ENCODE measurements at regions not wholly inside any gene's neighbourhood (a gene's known extent, or its start where the extent isn't known, plus 50 kb on each side); places are given as distances from the start of the nearest gene placed in this dataset.

DNA sequence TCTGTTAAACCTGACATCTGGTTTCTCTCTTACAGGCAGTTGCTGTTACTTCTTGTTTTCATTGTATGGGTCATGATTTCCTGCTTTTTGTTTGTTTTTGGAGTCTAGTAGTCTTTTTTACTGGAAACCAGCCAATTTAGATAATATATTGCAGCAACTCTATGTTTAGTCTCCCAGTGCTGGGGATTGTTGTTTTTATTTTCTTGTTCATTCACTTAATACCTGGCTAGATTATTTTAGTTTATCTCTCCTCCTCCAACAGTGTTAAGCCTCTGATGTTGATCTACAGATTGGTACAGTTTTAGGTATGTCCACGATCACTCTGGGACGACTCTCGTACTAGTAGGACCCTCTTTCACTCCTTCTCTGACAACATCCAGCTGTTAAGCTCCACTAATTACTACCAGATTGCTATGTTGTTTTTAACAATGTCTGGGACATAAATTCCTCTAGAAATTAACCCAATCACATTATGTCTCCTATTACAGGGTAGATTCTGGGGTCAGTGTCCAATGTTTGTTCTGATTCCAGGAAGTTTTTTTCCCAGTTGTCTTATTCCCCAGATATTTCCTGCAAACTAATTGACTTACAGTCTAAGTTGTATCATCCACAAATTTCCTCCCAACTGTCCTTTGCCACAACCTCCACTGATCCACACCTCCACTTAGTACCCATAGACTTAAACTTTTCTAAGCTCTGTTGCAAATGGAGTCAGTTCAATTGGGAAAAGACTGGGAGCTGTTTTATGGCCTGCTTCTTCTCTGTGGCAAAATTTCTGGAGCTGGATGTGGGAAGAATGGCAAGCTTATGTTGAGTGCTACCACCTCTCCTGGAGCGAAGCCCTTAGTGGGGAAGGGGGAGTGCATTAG, 1280.6 kb upstream of the CNTN5 start:
- Histone ChIP-seq H4K91ac (ENCODE audit: insufficient read length, low read depth, low read length) (no peak overlapping the region), H3K56ac (ENCODE audit: insufficient read length, low read depth, low read length) (no peak overlapping the region), H3K23me2 (ENCODE audit: insufficient read length, low read depth, low read length, poor library complexity, severe bottlenecking) (no peaks in the 10 kb centered on the region), H2BK120ac (ENCODE audit: low read depth, low read length, poor library complexity, severe bottlenecking) (no peak overlapping the region), H2BK5ac (ENCODE audit: insufficient read length, low read length) (no peak overlapping the region), H3K4me2 (ENCODE audit: insufficient read depth, insufficient read length, low read length) (no peak overlapping the region), H2AFZ (ENCODE audit: low read length) (peak overlapping the region; percentile 6), H3K4ac (ENCODE audit: low read depth, low read length) (no peak overlapping the region), H3K79me2 (ENCODE audit: insufficient read depth, low read length) (no peaks in the 10 kb centered on the region), H3T11ph (ENCODE audit: low read length) (no peak overlapping the region), H3K9me3 (ENCODE audit: control insufficient read depth, low read depth, low read length) (no peaks in the 10 kb centered on the region), H3K79me1 (ENCODE audit: insufficient read depth, low read depth, low read length, poor library complexity, severe bottlenecking) (no peaks in the 10 kb centered on the region), H2AK5ac (ENCODE audit: insufficient read length, low read length) (no peak overlapping the region), H2BK15ac (ENCODE audit: low read depth, low read length) (no peak overlapping the region), H3K23ac (ENCODE audit: insufficient read length, low read depth, low read length) (no peak overlapping the region), H4K5ac (ENCODE audit: insufficient read length, low read depth, low read length) (no peak overlapping the region), H2BK12ac (ENCODE audit: insufficient read length, low read depth, low read length) (no peak overlapping the region), H3K4me1 (ENCODE audit: insufficient read depth, low read length) (no peaks in the 10 kb centered on the region), H3K27me3 (ENCODE audit: insufficient read depth, low read length) (no peaks in the 10 kb centered on the region), H2BK20ac (ENCODE audit: low read depth, low read length, poor library complexity, severe bottlenecking) (no peak overlapping the region), H3K27ac (ENCODE audit: insufficient read length, low read depth, low read length) (no peak overlapping the region), H3K18ac (ENCODE audit: insufficient read length, low read depth, low read length) (no peak overlapping the region), H3K9ac (ENCODE audit: extremely low read depth, insufficient read length, low read length) (no peak overlapping the region), H4K8ac (replicated peaks; ENCODE audit: insufficient read length, low read depth, low read length) (no peak overlapping the region), H3K14ac (ENCODE audit: insufficient read depth, low read length) (no peak overlapping the region), H4K20me1 (ENCODE audit: control insufficient read depth, insufficient read depth, insufficient read length) (no peaks in the 10 kb centered on the region)
- no CpG with 5 or more reads among the region's 4 CpGs for WGBS (ENCODE audit: extremely low coverage, insufficient read length, low lambda C conversion rate)
- Mint-ChIP-seq H3K9me3 (peaks cover 22 to 23% of the 10 kb centered on the region in 2 experiments; a peak in 4 of 5 replicates), H3K4me3 (no peak overlapping the region), H3K27me3 (ENCODE audit: low read depth) (no peaks in the 10 kb centered on the region), H3K27ac (no peak overlapping the region), H3K36me3 (ENCODE audit: insufficient read depth in 1 of 3, low read depth in 3 of 3) (peaks cover 10 to 35% (median 27%) of the 10 kb centered on the region in 3 experiments), H3K4me1 (no peaks in the 10 kb centered on the region)
- TF ChIP-seq, protein P1, sequence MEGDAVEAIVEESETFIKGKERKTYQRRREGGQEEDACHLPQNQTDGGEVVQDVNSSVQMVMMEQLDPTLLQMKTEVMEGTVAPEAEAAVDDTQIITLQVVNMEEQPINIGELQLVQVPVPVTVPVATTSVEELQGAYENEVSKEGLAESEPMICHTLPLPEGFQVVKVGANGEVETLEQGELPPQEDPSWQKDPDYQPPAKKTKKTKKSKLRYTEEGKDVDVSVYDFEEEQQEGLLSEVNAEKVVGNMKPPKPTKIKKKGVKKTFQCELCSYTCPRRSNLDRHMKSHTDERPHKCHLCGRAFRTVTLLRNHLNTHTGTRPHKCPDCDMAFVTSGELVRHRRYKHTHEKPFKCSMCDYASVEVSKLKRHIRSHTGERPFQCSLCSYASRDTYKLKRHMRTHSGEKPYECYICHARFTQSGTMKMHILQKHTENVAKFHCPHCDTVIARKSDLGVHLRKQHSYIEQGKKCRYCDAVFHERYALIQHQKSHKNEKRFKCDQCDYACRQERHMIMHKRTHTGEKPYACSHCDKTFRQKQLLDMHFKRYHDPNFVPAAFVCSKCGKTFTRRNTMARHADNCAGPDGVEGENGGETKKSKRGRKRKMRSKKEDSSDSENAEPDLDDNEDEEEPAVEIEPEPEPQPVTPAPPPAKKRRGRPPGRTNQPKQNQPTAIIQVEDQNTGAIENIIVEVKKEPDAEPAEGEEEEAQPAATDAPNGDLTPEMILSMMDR (conservative IDR thresholded peaks at IDR 0.05), result no peak
- no peak for DNase-seq
